KMS-11 (cell line): ENCODE measurements at regions not wholly inside any gene's neighbourhood (a gene's known extent, or its start where the extent isn't known, plus 50 kb on each side); places are given as distances from the start of the nearest gene placed in this dataset.

Experiments used
- H2AFZ ChIP-seq: fragments of 200-600 bp; sonication (generic); 2 replicates; pipeline ENCODE4 v1.6.1; 2016; ENCODE audit warnings: antibody characterized with exemption, mixed run types, low read depth
- H3K27ac ChIP-seq: fragments of 200-600 bp; sonication (generic); 2 replicates; pipeline ENCODE4 v1.6.1; 2016; ENCODE audit warnings: mild to moderate bottlenecking, mixed run types
- H3K27me3 ChIP-seq: fragments of 200-600 bp; sonication (generic); 2 replicates; pipeline ENCODE4 v1.6.1; 2017; ENCODE audit warnings: mild to moderate bottlenecking, low read depth, mixed run types, moderate library complexity; ENCODE audit not compliant: insufficient read depth
- H3K36me3 ChIP-seq: fragments of 200-600 bp; sonication (generic); 2 replicates; pipeline ENCODE4 v1.6.1; 2017; ENCODE audit warnings: mild to moderate bottlenecking, mixed run types; ENCODE audit not compliant: insufficient read depth
- H3K4me1 ChIP-seq: fragments of 200-600 bp; sonication (generic); 2 replicates; pipeline ENCODE4 v1.6.1; 2016; ENCODE audit warnings: mild to moderate bottlenecking, low read depth, mixed run types; ENCODE audit not compliant: poor library complexity, severe bottlenecking
- H3K4me2 ChIP-seq: fragments of 200-600 bp; sonication (generic); 2 replicates; pipeline ENCODE4 v1.7.0; 2016; ENCODE audit warnings: mild to moderate bottlenecking, mixed run types
- H3K4me3 ChIP-seq: fragments of 200-600 bp; sonication (generic); IDR thresholded peaks from 2 replicates; pipeline ENCODE4 v1.6.1; 2017; ENCODE audit warnings: low read depth, low read length, mixed read lengths; ENCODE audit not compliant: insufficient read depth
- H3K79me2 ChIP-seq: fragments of 200-600 bp; sonication (generic); 2 replicates; pipeline ENCODE4 v1.6.1; 2016; ENCODE audit warnings: low read depth, mixed run types; ENCODE audit not compliant: insufficient read depth
- H3K9ac ChIP-seq: fragments of 200-600 bp; sonication (generic); 2 replicates; pipeline ENCODE4 v1.6.1; 2016; ENCODE audit warnings: mild to moderate bottlenecking, mixed run types
- H4K20me1 ChIP-seq: fragments of 200-600 bp; sonication (generic); 2 replicates; pipeline ENCODE4 v1.6.1; 2016; ENCODE audit warnings: mild to moderate bottlenecking, mixed run types; ENCODE audit not compliant: insufficient read depth
- CTCF ChIP-seq: fragments of 200-600 bp; sonication (generic); conservative IDR thresholded peaks from 2 replicates; pipeline ENCODE4 v1.6.1; 2017; ENCODE audit warnings: low read depth, mild to moderate bottlenecking, antibody characterized with exemption, low read length, moderate library complexity, mixed read lengths

DNA sequence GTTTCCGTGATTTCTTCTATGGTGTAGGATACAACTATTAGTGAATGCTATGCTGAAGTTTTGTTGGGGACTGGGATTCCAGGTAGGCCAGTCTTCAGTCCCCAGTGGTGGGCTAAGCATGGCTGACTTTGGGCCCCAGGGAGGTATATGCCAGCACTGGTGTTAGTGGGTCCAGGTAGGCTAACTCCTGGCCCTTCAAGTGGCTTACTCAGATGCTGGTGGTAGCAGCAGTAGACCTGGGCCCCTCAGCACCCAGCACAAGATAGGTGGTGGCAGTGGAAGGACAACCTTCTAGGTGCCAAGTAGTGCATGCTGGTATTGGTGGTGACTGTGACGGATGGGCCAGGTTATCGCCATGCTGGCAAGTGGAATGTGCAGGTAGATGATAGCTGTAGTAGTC is 955.1 kb downstream of the TMTC2 start:
- Histone ChIP-seq H4K20me1 (no peaks in the 10 kb centered on the region), H3K4me2 (no peak overlapping the region), H2AFZ (no peak overlapping the region), H3K36me3 (no peaks in the 10 kb centered on the region), H3K4me1 (no peaks in the 10 kb centered on the region), H3K27me3 (no peaks in the 10 kb centered on the region), H3K4me3 (no peak overlapping the region), H3K9ac (no peak overlapping the region), H3K79me2 (no peaks in the 10 kb centered on the region), H3K27ac (no peak overlapping the region)
- no peak for TF ChIP-seq CTCF

GRCh38 chr12:83634726-83635267 is 948.1 kb downstream of the TMTC2 start:
- TF ChIP-seq CTCF: no peak
- Histone ChIP-seq H3K4me3 (no peak overlapping the region), H3K36me3 (no peaks in the 10 kb centered on the region), H3K9ac (no peak overlapping the region), H4K20me1 (no peaks in the 10 kb centered on the region), H3K4me1 (no peaks in the 10 kb centered on the region), H3K27ac (no peak overlapping the region), H3K27me3 (no peaks in the 10 kb centered on the region), H3K79me2 (no peaks in the 10 kb centered on the region), H2AFZ (no peak overlapping the region), H3K4me2 (no peak overlapping the region)

DNA sequence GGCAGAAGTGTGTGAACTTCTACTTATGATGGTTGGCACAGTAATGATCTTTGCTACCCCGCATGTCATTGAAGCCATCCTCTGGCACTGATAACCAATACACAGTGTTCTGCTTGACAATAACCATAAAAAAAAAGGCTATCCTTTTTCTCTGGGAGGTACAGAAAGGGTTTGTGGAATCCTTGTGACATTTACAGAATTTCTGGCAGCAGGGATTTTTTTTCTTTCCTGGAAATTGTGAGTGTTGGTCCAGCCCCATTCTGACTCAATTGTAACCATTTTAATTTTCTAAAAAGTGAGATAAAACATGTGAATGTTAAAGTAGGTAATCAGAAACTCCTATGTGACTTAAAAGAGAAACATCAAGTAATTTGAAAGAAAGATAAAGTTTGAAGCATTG is 943.8 kb downstream of the TMTC2 start:
- no peaks in the 10 kb centered on the region for H3K79me2 ChIP-seq
- no peaks in the 10 kb centered on the region for H3K27me3 ChIP-seq
- no peak for TF ChIP-seq CTCF
- H3K27ac ChIP-seq: no peak overlapping the region
- H3K4me1 ChIP-seq: no peaks in the 10 kb centered on the region
- no peak overlapping the region for H3K4me3 ChIP-seq
- H2AFZ ChIP-seq: no peak overlapping the region
- H4K20me1 ChIP-seq: no peaks in the 10 kb centered on the region
- no peaks in the 10 kb centered on the region for H3K36me3 ChIP-seq
- H3K9ac ChIP-seq: no peak overlapping the region
- H3K4me2 ChIP-seq: no peak overlapping the region

DNA sequence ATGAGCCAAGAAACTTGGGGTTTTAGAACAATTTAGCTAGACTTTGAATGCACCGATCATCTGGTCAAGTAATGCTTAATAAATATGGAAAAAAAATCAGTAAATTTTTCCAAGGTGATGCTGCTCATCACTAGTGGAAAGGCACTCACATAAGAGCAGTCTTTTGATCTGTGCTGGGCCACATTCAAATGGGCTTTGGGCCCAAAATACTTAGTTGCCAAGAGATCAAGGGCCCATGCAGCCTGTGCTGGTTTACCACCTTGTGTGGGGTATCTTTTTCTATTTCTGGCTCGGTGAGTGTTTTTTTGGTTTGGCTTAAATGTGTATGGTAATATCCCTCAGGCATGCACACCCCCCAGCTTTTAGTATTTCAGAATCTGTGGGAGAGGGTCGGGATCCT is 943.2 kb downstream of the TMTC2 start:
- Histone ChIP-seq H2AFZ (no peak overlapping the region), H3K4me2 (no peak overlapping the region), H4K20me1 (no peaks in the 10 kb centered on the region), H3K79me2 (no peaks in the 10 kb centered on the region), H3K4me3 (no peak overlapping the region), H3K4me1 (no peaks in the 10 kb centered on the region), H3K36me3 (no peaks in the 10 kb centered on the region), H3K27ac (no peak overlapping the region), H3K9ac (no peak overlapping the region), H3K27me3 (no peaks in the 10 kb centered on the region)
- TF ChIP-seq CTCF: no peak
